ENCODE measurements at regions not wholly inside any gene's neighbourhood (a gene's known extent, or its start where the extent isn't known, plus 50 kb on each side); places are given as distances from the start of the nearest gene placed in this dataset.
"Not testable (repeated sequence)": the region's sequence is repeated elsewhere in the genome, so short reads cannot be mapped to it uniquely, and the experiment has no call there.

- no peak for DNase-seq
Observed at GRCh38 chr2:61620244-61621159, 82.3 kb upstream of the XPO1 start.

- no peak for DNase-seq
Observed at GRCh38 chr2:61619561-61619960, 81.4 kb upstream of the XPO1 start.

- DNase-seq, result no peak
Observed at GRCh38 chr2:61617610-61618009, 79.5 kb upstream of the XPO1 start.

- DNase-seq, result no peak
Observed at GRCh38 chr2:61605245-61605644, 67.1 kb upstream of the XPO1 start.

DNA sequence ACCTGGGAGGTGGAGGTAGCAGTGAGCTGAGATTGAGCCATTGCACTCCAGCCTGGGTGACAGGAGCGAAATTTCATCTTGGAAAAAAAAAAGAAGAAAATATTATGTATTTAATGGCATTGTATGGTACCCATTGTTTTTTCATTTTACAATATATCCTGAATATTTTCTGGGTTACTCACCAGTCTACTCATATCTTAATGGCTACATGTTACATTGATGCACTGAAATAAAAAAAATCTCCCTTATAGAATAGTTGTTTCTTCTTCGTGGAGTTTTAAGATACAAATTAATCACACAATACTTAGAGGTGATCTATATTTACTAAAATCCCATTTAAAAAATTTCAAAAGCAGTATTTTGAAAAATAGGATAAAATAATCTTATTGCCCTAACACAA is 66.3 kb upstream of the XPO1 start:
- no peak for DNase-seq

DNA sequence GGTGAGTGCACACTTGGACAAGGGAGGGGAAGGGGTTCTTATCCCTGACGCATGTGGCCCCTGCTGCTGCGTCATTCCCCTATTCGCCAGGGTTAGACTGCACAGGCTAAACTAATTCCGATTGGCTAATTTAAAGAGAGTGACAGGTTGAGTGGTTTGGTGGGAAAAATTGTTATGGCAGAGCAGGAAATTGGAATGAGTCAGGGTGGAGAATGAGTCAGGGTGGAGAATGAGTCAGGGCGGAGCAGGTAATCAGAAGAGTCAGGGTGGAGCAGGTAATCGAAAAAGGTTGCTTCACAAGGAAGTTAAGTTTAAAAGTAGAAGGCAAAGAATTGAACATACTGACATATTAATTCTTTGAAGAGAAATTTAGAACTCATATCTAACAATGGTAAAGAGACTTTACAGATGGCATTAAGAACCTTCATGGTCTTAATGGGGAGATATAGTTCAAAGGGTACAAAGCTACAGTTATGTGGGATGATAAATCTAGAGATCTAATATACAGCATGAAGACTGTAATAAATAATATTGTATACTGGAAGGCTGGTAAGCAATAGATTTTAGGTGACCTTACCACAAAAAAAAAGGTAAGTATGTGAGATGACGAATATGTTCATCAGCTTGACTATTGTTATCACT is 60.5 kb upstream of the XPO1 start:
- DNase-seq, result not testable (repeated sequence)

GRCh38 chr2:61597300-61598289 is 59.4 kb upstream of the XPO1 start:
- no peak for DNase-seq

GRCh38 chr2:61594201-61594600 is 56.0 kb upstream of the XPO1 start:
- DNase-seq, result not testable (repeated sequence)

- not testable (repeated sequence) for DNase-seq
Observed at GRCh38 chr2:61593648-61594047, 55.5 kb upstream of the XPO1 start.

DNA sequence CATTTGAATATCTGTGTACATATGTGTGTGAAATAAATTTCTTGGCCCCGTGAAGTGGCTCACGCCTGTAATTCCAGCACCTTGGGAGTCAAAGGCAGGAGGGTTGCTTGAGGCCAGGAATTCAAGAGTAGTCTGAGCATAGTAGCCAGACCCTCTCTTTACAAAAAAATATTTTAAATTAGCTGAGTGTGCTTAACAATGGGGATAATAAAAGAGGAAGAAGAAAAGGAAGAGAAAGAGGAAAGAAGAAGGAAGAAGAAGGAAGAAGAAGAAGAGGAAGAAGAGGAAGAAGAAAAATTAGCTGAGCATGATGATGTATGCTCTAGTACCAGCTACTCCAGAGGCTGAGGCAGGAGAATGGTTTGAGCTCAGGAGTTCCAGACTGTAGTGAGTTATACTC is 52.1 kb upstream of the XPO1 start:
- no peak for DNase-seq

- DNase-seq, result no peak
Observed at GRCh38 chr2:61588566-61588965, 50.4 kb upstream of the XPO1 start.

Measured in CD4-positive, alpha-beta T cell treated with Interleukin-4 for 1 hour (primary cell).